ENCODE measurements at regions not wholly inside any gene's neighbourhood (a gene's known extent, or its start where the extent isn't known, plus 50 kb on each side); places are given as distances from the start of the nearest gene placed in this dataset.
"Not testable (repeated sequence)": the region's sequence is repeated elsewhere in the genome, so short reads cannot be mapped to it uniquely, and the experiment has no call there.

DNA sequence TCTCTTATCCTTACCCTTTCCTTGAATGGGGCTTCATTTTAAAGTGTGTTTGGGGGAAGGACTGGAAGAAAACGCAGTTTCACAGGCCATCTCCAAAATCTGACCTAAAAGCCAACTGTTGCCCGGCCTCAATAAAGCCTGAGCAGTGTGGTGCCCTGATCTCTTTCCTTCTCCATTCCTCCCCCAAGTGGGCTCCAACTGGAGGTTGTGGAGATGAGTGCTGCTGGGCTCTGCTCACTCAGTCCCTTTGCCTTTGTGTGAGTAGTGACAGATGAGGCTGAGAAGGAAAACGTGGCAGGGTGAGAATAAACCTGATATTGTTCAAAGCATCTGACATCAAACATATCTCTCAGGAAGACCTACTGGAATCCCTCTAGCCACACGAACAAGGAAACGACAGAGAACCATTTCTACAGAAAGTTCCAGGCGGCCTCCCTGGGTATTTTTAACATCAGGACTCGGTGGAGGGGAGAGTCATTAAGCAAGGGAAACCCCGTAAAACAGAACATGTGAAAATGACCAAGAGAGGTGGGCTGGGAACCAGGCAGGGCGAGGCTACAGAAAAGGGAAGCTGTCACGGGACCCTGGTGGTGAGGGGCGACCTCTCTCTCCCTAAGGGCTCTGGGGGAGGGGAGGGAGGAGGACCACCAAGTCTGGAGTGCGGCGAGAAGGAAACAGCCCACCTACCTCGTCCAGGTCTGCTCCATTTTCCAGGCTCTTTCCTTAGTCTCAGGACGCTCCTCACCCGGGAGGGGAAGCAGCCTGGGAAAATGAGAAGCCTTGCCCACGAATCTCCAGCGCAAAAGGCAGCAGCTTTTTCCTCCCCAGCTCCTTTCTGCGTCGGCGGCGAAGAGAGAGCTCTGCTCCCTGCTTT, 59.1 kb upstream of the NBPF26 start:
- DNase-seq (ENCODE audit: low read depth in 3 of 3) = not testable (repeated sequence)

DNA sequence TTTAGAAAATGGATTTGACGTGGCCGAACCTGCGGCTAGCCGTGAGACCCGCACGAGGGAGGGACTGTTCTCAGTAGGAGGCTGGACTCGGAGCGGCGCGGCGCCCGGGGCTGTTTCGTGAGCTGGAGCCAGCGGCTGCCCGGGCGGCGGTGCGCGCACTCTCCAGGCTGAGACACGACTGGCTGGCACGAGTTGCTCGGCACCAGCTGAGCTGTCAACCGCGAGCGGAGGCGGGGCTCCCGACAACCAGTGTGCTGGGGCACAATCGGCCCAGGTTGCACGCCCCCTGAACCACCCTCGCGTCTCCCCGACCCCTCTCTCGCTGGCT, 58.5 kb upstream of the NBPF26 start:
- not testable (repeated sequence) for DNase-seq (ENCODE audit: low read depth in 3 of 3)

GRCh38 chr1:120668187-120668586, 55.6 kb upstream of the NBPF26 start:
- DNase-seq (ENCODE audit: low read depth in 3 of 3) = not testable (repeated sequence)

All from stimulated activated CD4-positive, alpha-beta T cell treated with anti-CD3 and anti-CD28 coated beads, TNF-alpha, amount 100 ng/mL, for 4 hours (primary cell).